HFFc6 (cell line): ENCODE measurements at regions not wholly inside any gene's neighbourhood (a gene's known extent, or its start where the extent isn't known, plus 50 kb on each side); places are given as distances from the start of the nearest gene placed in this dataset.
"Not testable (repeated sequence)": the region's sequence is repeated elsewhere in the genome, so short reads cannot be mapped to it uniquely, and the experiment has no call there.

Experiments
- DNase-seq: peaks from one replicate; pipeline ENCODE4 v3.0.0-alpha.2; 2018
- H3K27ac Mint-ChIP-seq: 2 replicates; pipeline ENCODE4 v1.8.0; 2020; ENCODE audit warnings: mild to moderate bottlenecking, mixed read lengths
- H3K27me3 Mint-ChIP-seq: 2 replicates; pipeline ENCODE4 v1.8.0; 2021; ENCODE audit warnings: mild to moderate bottlenecking, moderate library complexity, mixed read lengths; ENCODE audit not compliant: insufficient read depth
- H3K36me3 Mint-ChIP-seq: 2 replicates; pipeline ENCODE4 v1.8.0; 2021; ENCODE audit warnings: low read depth, mixed read lengths
- H3K4me1 Mint-ChIP-seq: 2 replicates; pipeline ENCODE4 v1.8.0; 2020; ENCODE audit warnings: low read depth, mixed read lengths
- H3K4me3 Mint-ChIP-seq: 2 replicates; pipeline ENCODE4 v1.8.0; 2020; ENCODE audit warnings: mild to moderate bottlenecking, moderate library complexity, mixed read lengths
- H3K9me3 Mint-ChIP-seq: 2 replicates; pipeline ENCODE4 v1.8.0; 2020; ENCODE audit warnings: mild to moderate bottlenecking, mixed read lengths
- TF ChIP-seq, protein P1 (sequence below): fragments of 200-600 bp; sonication (generic); IDR thresholded peaks from 2 replicates; pipeline ENCODE4 v1.5.0; 2021; ENCODE audit warnings: antibody characterized with exemption, mild to moderate bottlenecking

DNA sequence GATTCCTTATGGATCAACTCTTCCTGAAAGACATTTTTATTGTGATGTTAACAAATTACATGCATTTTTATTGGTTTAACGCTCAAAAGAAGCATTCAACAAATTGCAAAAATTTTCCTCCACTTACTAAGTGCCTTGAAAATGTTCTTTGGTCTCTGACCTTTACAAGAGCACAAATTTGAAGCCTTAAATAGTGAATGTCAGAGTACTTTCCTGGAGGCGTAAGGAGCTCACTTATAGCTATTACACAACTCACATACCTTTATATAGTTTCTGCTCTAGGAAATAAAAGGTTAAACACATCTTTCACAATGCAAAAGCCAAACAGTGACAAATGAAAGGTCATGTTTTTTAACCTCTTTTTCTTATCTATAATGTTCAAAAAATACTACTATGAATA lies 405.7 kb upstream of the ZNF804A start:
- no peak for DNase-seq
- Mint-ChIP-seq H3K9me3 (peaks cover 4% of the 10 kb centered on the region; the same call in 1 of the 2 replicates), H3K27ac (no peak overlapping the region), H3K4me3 (no peak overlapping the region), H3K27me3 (no peaks in the 10 kb centered on the region; the same call in 1 of the 2 replicates), H3K4me1 (no peaks in the 10 kb centered on the region), H3K36me3 (no peaks in the 10 kb centered on the region)
- TF ChIP-seq, protein P1, sequence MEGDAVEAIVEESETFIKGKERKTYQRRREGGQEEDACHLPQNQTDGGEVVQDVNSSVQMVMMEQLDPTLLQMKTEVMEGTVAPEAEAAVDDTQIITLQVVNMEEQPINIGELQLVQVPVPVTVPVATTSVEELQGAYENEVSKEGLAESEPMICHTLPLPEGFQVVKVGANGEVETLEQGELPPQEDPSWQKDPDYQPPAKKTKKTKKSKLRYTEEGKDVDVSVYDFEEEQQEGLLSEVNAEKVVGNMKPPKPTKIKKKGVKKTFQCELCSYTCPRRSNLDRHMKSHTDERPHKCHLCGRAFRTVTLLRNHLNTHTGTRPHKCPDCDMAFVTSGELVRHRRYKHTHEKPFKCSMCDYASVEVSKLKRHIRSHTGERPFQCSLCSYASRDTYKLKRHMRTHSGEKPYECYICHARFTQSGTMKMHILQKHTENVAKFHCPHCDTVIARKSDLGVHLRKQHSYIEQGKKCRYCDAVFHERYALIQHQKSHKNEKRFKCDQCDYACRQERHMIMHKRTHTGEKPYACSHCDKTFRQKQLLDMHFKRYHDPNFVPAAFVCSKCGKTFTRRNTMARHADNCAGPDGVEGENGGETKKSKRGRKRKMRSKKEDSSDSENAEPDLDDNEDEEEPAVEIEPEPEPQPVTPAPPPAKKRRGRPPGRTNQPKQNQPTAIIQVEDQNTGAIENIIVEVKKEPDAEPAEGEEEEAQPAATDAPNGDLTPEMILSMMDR, result no peak

DNA sequence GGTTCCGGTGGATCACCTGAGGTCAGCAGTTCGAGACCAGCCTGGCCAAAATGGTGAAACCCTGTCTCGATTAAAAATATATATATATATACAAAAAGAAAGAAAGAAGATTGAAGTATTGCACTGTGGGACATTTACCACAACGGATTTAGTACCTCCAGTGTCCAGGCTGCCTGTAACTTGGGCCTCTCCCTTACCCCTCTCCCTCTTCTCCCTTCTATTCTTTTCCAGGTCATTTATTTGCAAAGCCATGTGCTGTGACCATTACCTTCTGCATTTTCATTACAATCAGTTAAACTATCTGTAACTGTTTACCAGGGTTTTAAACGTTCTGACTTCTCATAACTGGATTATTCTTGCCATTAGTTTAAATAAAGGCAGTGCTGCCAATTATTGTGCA lies 400.9 kb upstream of the ZNF804A start:
- H3K27me3 Mint-ChIP-seq, result no peaks in the 10 kb centered on the region
- no peak overlapping the region for H3K4me3 Mint-ChIP-seq
- no peaks in the 10 kb centered on the region for H3K4me1 Mint-ChIP-seq
- no peak overlapping the region for H3K27ac Mint-ChIP-seq
- DNase-seq, result no peak
- H3K36me3 Mint-ChIP-seq, result no peaks in the 10 kb centered on the region
- TF ChIP-seq, protein P1, result no peak
- peaks cover 13% of the 10 kb centered on the region for H3K9me3 Mint-ChIP-seq

DNA sequence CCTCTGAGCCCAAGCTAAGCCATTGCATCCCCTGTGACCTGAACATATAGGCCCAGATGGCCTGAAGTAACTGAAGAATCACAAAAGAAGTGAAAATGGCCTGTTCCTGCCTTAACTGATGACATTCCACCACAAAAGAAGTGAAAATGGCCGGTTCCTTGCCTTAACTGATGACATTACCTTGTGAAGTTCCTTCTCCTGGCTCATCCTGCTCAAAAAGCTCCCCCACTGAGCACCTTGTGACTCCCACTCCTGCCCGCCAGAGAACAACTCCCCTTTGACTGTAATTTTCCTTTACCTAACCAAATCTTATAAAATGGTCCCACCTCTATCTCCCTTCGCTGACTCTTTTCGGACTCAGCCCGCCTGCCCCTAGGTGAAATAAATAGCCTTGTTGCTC lies 399.5 kb upstream of the ZNF804A start:
- not testable (repeated sequence) for H3K36me3 Mint-ChIP-seq, H3K27ac Mint-ChIP-seq, H3K4me1 Mint-ChIP-seq, DNase-seq, H3K27me3 Mint-ChIP-seq, H3K4me3 Mint-ChIP-seq
- H3K9me3 Mint-ChIP-seq, result peaks cover 13% of the 10 kb centered on the region

DNA sequence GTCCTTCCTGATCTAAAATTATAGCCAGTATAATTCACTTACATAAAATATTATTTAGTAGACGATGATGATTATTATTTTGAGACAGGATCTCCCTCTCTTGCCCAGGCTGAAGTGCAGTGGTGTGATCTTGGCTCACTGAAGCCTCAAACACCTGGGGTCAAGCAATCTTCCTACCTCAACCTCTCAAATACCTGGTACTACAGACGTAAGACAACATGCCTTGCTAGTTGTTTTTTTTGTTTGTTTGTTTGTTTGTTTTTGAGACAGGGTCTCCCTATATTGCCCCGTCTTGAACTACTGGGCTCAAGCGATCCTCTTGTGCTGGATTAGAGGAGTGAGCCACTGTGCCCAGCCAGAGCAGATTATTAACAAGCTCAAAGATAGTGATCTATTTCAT lies 399.1 kb upstream of the ZNF804A start:
- no peak overlapping the region for H3K4me3 Mint-ChIP-seq
- DNase-seq, result no peak
- H3K4me1 Mint-ChIP-seq, result no peaks in the 10 kb centered on the region
- no peaks in the 10 kb centered on the region for H3K27me3 Mint-ChIP-seq
- no peak overlapping the region for H3K27ac Mint-ChIP-seq
- TF ChIP-seq, protein P1, result no peak
- H3K9me3 Mint-ChIP-seq, result peaks cover 13% of the 10 kb centered on the region
- no peaks in the 10 kb centered on the region for H3K36me3 Mint-ChIP-seq

DNA sequence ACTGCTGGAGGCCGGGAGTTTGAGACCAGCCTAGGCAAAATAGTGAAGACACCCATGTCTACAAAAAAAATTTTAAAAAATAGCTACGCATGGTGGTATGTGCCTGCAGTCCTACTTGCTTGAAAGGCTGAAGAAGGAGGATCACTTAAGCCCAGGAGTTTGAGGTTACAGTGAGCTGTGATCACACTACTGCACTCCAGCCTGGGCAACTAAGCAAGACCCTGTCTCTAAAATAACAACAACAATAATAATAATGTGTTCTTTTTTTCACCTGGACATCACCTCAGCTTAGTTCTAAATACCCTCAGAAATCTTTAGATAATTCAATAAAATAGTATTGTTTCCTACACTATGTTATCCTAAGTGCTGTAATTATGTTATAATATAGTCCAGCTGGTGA lies 397.1 kb upstream of the ZNF804A start:
- peaks cover 13% of the 10 kb centered on the region for H3K9me3 Mint-ChIP-seq
- no peaks in the 10 kb centered on the region for H3K27me3 Mint-ChIP-seq
- no peak overlapping the region for H3K27ac Mint-ChIP-seq
- no peaks in the 10 kb centered on the region for H3K36me3 Mint-ChIP-seq
- TF ChIP-seq, protein P1, result no peak
- no peaks in the 10 kb centered on the region for H3K4me1 Mint-ChIP-seq
- no peak overlapping the region for H3K4me3 Mint-ChIP-seq
- no peak for DNase-seq

DNA sequence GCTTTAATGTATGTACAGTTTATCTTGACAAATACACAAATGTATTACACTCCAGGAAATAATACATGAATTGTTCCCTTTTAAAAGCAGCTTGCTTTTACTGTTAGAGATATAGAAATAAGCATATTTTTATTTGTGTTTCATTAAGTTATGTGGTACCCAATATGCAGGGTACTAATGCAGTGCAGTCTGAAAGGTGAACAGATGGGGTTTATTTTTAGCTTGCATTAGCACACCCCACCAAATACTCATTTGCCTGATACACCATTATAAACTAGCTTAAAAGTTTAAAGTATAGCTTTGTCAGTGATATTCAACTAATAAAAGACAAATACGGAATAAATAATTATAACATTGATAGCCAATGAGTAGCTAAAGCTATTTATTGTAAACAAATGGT lies 394.7 kb upstream of the ZNF804A start:
- Mint-ChIP-seq H3K4me3 (no peak overlapping the region), H3K27ac (no peak overlapping the region), H3K27me3 (no peaks in the 10 kb centered on the region), H3K9me3 (peaks cover 8% of the 10 kb centered on the region), H3K36me3 (no peaks in the 10 kb centered on the region), H3K4me1 (no peaks in the 10 kb centered on the region)
- no peak for DNase-seq
- TF ChIP-seq, protein P1, result no peak
